ENCODE measurements at regions not wholly inside any gene's neighbourhood (a gene's known extent, or its start where the extent isn't known, plus 50 kb on each side); places are given as distances from the start of the nearest gene placed in this dataset.

- TF ChIP-seq, protein P1, sequence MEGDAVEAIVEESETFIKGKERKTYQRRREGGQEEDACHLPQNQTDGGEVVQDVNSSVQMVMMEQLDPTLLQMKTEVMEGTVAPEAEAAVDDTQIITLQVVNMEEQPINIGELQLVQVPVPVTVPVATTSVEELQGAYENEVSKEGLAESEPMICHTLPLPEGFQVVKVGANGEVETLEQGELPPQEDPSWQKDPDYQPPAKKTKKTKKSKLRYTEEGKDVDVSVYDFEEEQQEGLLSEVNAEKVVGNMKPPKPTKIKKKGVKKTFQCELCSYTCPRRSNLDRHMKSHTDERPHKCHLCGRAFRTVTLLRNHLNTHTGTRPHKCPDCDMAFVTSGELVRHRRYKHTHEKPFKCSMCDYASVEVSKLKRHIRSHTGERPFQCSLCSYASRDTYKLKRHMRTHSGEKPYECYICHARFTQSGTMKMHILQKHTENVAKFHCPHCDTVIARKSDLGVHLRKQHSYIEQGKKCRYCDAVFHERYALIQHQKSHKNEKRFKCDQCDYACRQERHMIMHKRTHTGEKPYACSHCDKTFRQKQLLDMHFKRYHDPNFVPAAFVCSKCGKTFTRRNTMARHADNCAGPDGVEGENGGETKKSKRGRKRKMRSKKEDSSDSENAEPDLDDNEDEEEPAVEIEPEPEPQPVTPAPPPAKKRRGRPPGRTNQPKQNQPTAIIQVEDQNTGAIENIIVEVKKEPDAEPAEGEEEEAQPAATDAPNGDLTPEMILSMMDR (conservative IDR thresholded peaks at IDR 0.05; ENCODE audit: low read depth in 2 of 2), result no peak
- TF ChIP-seq EZH2 (IDR thresholded peaks at IDR 0.05; ENCODE audit: low read depth, unreplicated experiment), result no peak
- TF ChIP-seq EZH2phosphoT487 (IDR thresholded peaks at IDR 0.05; ENCODE audit: unreplicated experiment), result no peak
- TF ChIP-seq POLR2AphosphoS5 (IDR thresholded peaks at IDR 0.05; ENCODE audit: low read depth), result no peak
- TF ChIP-seq, protein P2, sequence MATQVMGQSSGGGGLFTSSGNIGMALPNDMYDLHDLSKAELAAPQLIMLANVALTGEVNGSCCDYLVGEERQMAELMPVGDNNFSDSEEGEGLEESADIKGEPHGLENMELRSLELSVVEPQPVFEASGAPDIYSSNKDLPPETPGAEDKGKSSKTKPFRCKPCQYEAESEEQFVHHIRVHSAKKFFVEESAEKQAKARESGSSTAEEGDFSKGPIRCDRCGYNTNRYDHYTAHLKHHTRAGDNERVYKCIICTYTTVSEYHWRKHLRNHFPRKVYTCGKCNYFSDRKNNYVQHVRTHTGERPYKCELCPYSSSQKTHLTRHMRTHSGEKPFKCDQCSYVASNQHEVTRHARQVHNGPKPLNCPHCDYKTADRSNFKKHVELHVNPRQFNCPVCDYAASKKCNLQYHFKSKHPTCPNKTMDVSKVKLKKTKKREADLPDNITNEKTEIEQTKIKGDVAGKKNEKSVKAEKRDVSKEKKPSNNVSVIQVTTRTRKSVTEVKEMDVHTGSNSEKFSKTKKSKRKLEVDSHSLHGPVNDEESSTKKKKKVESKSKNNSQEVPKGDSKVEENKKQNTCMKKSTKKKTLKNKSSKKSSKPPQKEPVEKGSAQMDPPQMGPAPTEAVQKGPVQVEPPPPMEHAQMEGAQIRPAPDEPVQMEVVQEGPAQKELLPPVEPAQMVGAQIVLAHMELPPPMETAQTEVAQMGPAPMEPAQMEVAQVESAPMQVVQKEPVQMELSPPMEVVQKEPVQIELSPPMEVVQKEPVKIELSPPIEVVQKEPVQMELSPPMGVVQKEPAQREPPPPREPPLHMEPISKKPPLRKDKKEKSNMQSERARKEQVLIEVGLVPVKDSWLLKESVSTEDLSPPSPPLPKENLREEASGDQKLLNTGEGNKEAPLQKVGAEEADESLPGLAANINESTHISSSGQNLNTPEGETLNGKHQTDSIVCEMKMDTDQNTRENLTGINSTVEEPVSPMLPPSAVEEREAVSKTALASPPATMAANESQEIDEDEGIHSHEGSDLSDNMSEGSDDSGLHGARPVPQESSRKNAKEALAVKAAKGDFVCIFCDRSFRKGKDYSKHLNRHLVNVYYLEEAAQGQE (IDR thresholded peaks at IDR 0.05; ENCODE audit: unreplicated experiment), result no peak
- no peak for TF ChIP-seq JUNB (IDR thresholded peaks at IDR 0.05; ENCODE audit: unreplicated experiment)
- TF ChIP-seq, protein P3, sequence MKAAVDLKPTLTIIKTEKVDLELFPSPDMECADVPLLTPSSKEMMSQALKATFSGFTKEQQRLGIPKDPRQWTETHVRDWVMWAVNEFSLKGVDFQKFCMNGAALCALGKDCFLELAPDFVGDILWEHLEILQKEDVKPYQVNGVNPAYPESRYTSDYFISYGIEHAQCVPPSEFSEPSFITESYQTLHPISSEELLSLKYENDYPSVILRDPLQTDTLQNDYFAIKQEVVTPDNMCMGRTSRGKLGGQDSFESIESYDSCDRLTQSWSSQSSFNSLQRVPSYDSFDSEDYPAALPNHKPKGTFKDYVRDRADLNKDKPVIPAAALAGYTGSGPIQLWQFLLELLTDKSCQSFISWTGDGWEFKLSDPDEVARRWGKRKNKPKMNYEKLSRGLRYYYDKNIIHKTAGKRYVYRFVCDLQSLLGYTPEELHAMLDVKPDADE (IDR thresholded peaks at IDR 0.05), result no peak
- no peak for TF ChIP-seq ZNF114 (CRISPR knock-in tag; IDR thresholded peaks at IDR 0.05)
- TF ChIP-seq CREB1 (CRISPR knock-in tag; IDR thresholded peaks at IDR 0.05; ENCODE audit: low read depth), result no peak
- TF ChIP-seq, protein P4, sequence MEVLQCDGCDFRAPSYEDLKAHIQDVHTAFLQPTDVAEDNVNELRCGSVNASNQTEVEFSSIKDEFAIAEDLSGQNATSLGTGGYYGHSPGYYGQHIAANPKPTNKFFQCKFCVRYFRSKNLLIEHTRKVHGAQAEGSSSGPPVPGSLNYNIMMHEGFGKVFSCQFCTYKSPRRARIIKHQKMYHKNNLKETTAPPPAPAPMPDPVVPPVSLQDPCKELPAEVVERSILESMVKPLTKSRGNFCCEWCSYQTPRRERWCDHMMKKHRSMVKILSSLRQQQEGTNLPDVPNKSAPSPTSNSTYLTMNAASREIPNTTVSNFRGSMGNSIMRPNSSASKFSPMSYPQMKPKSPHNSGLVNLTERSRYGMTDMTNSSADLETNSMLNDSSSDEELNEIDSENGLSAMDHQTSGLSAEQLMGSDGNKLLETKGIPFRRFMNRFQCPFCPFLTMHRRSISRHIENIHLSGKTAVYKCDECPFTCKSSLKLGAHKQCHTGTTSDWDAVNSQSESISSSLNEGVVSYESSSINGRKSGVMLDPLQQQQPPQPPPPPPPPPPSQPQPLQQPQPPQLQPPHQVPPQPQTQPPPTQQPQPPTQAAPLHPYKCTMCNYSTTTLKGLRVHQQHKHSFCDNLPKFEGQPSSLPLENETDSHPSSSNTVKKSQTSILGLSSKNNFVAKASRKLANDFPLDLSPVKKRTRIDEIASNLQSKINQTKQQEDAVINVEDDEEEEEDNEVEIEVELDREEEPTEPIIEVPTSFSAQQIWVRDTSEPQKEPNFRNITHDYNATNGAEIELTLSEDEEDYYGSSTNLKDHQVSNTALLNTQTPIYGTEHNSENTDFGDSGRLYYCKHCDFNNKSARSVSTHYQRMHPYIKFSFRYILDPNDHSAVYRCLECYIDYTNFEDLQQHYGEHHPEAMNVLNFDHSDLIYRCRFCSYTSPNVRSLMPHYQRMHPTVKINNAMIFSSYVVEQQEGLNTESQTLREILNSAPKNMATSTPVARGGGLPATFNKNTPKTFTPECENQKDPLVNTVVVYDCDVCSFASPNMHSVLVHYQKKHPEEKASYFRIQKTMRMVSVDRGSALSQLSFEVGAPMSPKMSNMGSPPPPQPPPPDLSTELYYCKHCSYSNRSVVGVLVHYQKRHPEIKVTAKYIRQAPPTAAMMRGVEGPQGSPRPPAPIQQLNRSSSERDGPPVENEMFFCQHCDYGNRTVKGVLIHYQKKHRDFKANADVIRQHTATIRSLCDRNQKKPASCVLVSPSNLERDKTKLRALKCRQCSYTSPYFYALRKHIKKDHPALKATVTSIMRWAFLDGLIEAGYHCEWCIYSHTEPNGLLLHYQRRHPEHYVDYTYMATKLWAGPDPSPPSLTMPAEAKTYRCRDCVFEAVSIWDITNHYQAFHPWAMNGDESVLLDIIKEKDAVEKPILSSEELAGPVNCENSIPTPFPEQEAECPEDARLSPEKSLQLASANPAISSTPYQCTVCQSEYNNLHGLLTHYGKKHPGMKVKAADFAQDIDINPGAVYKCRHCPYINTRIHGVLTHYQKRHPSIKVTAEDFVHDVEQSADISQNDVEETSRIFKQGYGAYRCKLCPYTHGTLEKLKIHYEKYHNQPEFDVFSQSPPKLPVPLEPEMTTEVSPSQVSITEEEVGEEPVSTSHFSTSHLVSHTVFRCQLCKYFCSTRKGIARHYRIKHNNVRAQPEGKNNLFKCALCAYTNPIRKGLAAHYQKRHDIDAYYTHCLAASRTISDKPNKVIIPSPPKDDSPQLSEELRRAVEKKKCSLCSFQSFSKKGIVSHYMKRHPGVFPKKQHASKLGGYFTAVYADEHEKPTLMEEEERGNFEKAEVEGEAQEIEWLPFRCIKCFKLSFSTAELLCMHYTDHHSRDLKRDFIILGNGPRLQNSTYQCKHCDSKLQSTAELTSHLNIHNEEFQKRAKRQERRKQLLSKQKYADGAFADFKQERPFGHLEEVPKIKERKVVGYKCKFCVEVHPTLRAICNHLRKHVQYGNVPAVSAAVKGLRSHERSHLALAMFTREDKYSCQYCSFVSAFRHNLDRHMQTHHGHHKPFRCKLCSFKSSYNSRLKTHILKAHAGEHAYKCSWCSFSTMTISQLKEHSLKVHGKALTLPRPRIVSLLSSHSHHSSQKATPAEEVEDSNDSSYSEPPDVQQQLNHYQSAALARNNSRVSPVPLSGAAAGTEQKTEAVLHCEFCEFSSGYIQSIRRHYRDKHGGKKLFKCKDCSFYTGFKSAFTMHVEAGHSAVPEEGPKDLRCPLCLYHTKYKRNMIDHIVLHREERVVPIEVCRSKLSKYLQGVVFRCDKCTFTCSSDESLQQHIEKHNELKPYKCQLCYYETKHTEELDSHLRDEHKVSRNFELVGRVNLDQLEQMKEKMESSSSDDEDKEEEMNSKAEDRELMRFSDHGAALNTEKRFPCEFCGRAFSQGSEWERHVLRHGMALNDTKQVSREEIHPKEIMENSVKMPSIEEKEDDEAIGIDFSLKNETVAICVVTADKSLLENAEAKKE (CRISPR knock-in tag; IDR thresholded peaks at IDR 0.05), result no peak
- no peak for TF ChIP-seq ZNF331 (CRISPR knock-in tag; IDR thresholded peaks at IDR 0.05; ENCODE audit: low read depth)
- TF ChIP-seq NANOG (IDR thresholded peaks at IDR 0.05; ENCODE audit: borderline replicate concordance), result no peak
These were observed 937.8 kb upstream of the LRATD1 start for GRCh38 chr2:13694673-13695072.
